ENCODE measurements at regions not wholly inside any gene's neighbourhood (a gene's known extent, or its start where the extent isn't known, plus 50 kb on each side); places are given as distances from the start of the nearest gene placed in this dataset.
A peak's percentile ranks its signal among the peaks of the same experiment; 100 is the strongest.
"Not testable (repeated sequence)": the region's sequence is repeated elsewhere in the genome, so short reads cannot be mapped to it uniquely, and the experiment has no call there.

DNA sequence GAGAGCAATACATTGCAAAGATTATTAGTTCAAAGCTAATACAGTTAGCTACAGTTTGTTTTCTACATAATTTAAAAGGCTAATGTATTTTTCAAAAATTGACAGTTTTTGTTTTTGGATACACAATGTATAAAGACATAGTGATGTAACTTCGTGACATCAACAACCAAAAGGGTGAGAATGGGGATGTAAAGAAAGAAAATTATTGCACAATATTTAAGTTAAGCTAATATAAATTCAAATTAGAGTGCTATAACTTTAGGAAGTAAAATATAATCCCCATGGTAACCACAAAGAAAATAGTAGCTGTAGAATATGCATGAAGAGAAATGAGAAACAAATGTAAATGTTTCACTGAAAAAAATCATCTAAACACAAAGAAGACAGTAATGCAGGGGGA is 334.4 kb upstream of the DEPDC1 start:
- Histone ChIP-seq H3K4me3 (ENCODE audit: low read length) (no peak overlapping the region), H3K9me3 (ENCODE audit: low read length) (peaks cover 5% of the 10 kb centered on the region), H3K27me3 (ENCODE audit: insufficient read depth, low read length) (no peaks in the 10 kb centered on the region), H3K36me3 (ENCODE audit: insufficient read depth, low read length) (no peaks in the 10 kb centered on the region), H2AFZ (ENCODE audit: low read depth, low read length) (no peak overlapping the region), H3K4me1 (ENCODE audit: insufficient read depth, low read length) (peaks cover 14% of the 10 kb centered on the region)

DNA sequence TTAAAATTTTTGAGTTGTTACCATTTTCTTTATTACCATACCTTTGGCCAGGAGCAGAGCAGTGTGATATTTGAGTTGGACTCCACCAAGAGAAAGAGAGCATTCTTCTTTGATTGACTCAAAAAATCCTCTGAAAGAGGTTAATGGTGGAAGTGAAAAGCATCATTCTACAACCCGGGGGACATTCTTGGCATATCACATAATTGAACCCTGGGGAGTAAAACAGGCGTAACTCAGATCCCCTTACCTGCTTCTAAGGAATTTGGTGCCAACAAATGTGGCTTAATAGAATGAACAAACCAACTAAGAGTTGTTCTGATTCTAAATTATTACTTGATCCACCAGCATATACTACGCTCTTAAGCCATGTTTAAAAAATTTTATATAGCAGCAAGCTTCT is 351.1 kb upstream of the DEPDC1 start:
- no peaks in the 10 kb centered on the region for H3K27me3 ChIP-seq (ENCODE audit: insufficient read depth, low read length)
- H2AFZ ChIP-seq (ENCODE audit: low read depth, low read length), result no peak overlapping the region
- H3K4me3 ChIP-seq (ENCODE audit: low read length), result no peak overlapping the region
- no peaks in the 10 kb centered on the region for H3K4me1 ChIP-seq (ENCODE audit: insufficient read depth, low read length)
- no peaks in the 10 kb centered on the region for H3K36me3 ChIP-seq (ENCODE audit: insufficient read depth, low read length)
- H3K9me3 ChIP-seq (ENCODE audit: low read length), result no peaks in the 10 kb centered on the region

DNA sequence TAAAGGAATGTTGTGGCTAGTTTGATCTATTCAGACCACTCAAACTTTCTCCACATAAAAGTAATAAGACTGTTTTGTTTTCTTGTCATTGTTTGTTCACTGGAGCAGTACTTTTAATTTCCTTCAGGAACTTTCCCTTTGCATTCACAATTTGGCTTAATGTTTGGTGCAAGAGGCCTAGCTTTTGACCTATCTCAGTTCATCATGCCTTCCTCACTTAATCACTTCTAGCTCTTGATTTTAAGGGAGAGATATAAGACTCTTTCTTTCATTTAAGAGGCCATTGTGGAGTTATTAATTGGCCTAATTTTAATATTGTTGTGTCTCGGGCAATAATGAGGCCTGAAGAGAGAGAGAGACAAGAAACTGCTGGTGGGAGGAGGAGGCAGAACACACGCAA is 371.7 kb upstream of the DEPDC1 start:
- no peak overlapping the region for H2AFZ ChIP-seq (ENCODE audit: low read depth, low read length)
- H3K27me3 ChIP-seq (ENCODE audit: insufficient read depth, low read length), result no peaks in the 10 kb centered on the region
- no peaks in the 10 kb centered on the region for H3K36me3 ChIP-seq (ENCODE audit: insufficient read depth, low read length)
- peaks cover 2% of the 10 kb centered on the region for H3K9me3 ChIP-seq (ENCODE audit: low read length)
- H3K4me1 ChIP-seq (ENCODE audit: insufficient read depth, low read length), result no peaks in the 10 kb centered on the region
- H3K4me3 ChIP-seq (ENCODE audit: low read length), result no peak overlapping the region

DNA sequence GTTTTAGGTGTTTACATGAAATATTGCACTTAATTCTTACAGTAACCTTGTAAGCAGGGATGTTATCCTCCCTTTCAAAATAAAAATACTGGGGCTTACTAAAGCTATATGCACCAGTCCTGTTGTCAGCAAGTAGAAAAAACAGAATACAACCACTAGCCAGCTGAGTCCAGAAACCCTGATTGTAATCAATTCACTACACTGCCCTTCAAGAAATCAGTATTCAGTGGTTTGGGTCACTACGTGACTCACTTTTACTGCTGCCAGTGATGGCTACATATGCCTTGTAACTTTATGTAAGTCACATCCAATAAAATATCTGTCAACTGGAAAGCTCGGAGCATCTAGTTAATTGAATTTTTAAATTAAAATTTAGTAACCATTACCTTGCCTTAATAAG is 376.3 kb upstream of the DEPDC1 start:
- H3K9me3 ChIP-seq (ENCODE audit: low read length), result no peaks in the 10 kb centered on the region
- H2AFZ ChIP-seq (ENCODE audit: low read depth, low read length), result no peak overlapping the region
- H3K36me3 ChIP-seq (ENCODE audit: insufficient read depth, low read length), result no peaks in the 10 kb centered on the region
- H3K4me1 ChIP-seq (ENCODE audit: insufficient read depth, low read length), result no peaks in the 10 kb centered on the region
- H3K4me3 ChIP-seq (ENCODE audit: low read length), result no peak overlapping the region
- no peaks in the 10 kb centered on the region for H3K27me3 ChIP-seq (ENCODE audit: insufficient read depth, low read length)

DNA sequence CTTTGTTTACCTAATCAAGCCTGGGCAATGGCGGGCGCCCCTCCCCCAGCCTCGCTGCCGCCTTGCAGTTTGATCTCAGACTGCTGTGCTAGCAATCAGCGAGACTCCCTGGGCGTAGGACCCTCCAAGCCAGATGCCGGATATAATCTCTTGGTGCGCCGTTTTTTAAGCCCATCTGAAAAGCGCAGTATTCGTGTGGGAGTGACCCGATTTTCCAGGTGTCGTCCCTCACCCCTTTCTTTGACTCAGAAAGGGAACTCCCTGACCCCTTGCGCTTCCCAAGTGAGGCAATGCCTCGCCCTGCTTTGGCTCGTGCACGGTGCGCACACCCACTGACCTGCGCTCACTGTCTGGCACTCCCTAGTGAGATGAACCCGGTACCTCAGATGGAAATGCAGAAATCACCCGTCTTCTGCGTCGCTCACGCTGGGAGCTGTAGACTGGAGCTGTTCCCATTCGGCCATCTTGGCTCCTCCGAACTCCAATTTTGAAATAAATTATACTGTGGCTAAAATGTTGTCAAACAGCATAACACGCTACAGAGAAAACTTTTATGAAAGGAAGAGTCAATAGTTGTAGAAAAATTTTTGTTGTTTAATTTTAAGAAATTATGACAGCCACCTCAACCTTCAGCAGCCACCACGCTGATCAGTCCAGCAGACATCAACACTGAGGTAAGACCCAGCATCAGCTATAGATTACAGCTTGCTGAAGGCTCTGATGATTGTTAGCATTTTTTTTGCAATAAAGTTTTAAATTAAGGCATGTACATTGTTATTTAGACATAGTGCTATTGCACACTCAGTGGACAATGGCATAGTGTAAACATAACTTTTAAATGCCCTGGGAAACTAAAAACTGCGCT is 384.7 kb upstream of the DEPDC1 start:
- H3K9me3 ChIP-seq (ENCODE audit: low read length); H3K4me1 ChIP-seq (ENCODE audit: insufficient read depth, low read length); H3K36me3 ChIP-seq (ENCODE audit: insufficient read depth, low read length); H2AFZ ChIP-seq (ENCODE audit: low read depth, low read length); H3K27me3 ChIP-seq (ENCODE audit: insufficient read depth, low read length): not testable (repeated sequence)
- peak overlapping the region; percentile 39 for H3K4me3 ChIP-seq (ENCODE audit: low read length)

DNA sequence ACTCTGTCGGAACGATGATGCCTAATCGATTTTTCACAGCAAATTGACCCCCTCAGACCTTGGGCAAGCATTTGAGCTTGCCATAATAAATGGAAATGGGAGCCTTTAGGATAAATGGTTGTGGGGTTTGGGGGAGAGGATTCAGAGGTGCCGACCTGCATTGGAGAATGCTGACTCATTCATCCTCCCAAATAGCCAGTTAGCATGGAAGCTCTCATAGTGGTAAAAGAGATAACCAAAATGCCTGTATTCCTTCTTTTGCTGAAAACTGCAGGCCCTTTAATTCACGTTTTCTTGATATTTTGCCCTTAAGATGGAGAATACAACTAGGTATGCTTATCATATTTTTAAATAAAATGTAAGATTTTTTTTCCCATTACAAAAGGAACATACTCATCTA is 392.6 kb upstream of the DEPDC1 start:
- Histone ChIP-seq H3K9me3 (ENCODE audit: low read length) (no peaks in the 10 kb centered on the region), H3K36me3 (ENCODE audit: insufficient read depth, low read length) (no peaks in the 10 kb centered on the region), H3K4me1 (ENCODE audit: insufficient read depth, low read length) (no peaks in the 10 kb centered on the region), H3K4me3 (ENCODE audit: low read length) (no peak overlapping the region), H3K27me3 (ENCODE audit: insufficient read depth, low read length) (no peaks in the 10 kb centered on the region), H2AFZ (ENCODE audit: low read depth, low read length) (no peak overlapping the region)

DNA sequence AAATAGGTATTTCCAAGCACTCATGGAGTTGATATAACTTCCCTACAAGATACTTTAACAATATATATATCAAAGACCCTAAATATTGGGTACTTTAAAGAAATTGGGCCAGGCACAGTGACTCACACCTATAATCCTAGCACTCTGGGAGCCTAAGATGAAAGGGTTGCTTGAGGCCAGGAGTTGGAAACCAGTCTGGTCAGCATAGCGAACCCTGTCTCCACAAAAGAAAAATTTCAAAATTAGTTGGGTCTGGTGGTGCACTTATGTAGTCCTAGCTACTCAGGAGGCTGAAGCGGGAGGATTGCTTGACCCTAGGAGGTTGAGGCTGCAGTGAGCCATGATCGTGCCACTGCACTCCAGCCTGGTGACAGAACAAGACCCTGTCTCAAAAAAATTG is 393.9 kb upstream of the DEPDC1 start:
- Histone ChIP-seq H2AFZ (ENCODE audit: low read depth, low read length) (no peak overlapping the region), H3K27me3 (ENCODE audit: insufficient read depth, low read length) (no peaks in the 10 kb centered on the region), H3K4me3 (ENCODE audit: low read length) (no peak overlapping the region), H3K36me3 (ENCODE audit: insufficient read depth, low read length) (no peaks in the 10 kb centered on the region), H3K9me3 (ENCODE audit: low read length) (no peaks in the 10 kb centered on the region), H3K4me1 (ENCODE audit: insufficient read depth, low read length) (no peaks in the 10 kb centered on the region)

DNA sequence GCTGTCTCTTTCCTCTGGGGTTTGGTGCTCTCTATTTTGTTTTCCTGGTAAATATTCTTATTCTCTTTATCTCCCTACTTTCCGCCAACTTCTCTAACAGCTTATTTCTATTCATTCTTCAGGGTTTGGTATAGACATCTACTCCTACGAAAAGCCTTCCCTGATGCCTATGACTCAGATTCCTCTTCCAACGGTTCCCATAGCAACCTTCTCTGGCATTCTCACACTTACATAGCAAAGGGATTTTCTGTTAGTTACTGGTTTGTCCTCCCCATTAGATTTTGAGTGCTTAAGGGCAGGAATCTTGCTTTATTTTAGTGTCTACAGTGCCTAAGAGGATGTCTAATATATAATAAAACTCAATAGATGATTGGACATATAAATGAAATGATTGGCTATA is 407.6 kb upstream of the DEPDC1 start:
- Histone ChIP-seq H3K9me3 (ENCODE audit: low read length) (no peaks in the 10 kb centered on the region), H3K27me3 (ENCODE audit: insufficient read depth, low read length) (no peaks in the 10 kb centered on the region), H3K36me3 (ENCODE audit: insufficient read depth, low read length) (no peaks in the 10 kb centered on the region), H2AFZ (ENCODE audit: low read depth, low read length) (peak overlapping the region; percentile 23), H3K4me3 (ENCODE audit: low read length) (no peak overlapping the region), H3K4me1 (ENCODE audit: insufficient read depth, low read length) (peaks cover 18% of the 10 kb centered on the region)

DNA sequence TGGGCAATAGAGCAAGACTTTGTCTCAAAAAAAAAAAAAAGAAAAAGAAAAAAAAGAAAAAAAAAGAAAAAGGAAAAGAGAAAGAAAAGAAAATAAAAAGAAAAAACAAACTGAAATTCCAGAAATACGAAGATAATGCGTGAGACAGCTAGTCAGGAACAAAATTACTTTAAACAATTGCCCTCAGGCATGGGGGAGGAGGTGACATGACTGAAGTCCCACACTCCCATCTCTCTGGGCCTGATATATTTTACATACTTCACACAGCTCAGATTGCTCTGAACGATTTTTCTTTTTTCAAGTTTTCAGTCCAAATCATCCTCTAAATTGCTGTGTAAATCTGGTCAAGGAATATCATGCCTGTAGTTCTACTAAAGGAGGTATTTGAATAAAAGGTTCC is 409.5 kb upstream of the DEPDC1 start:
- no peaks in the 10 kb centered on the region for H3K27me3 ChIP-seq (ENCODE audit: insufficient read depth, low read length)
- peaks cover 12% of the 10 kb centered on the region for H3K4me1 ChIP-seq (ENCODE audit: insufficient read depth, low read length)
- H2AFZ ChIP-seq (ENCODE audit: low read depth, low read length), result no peak overlapping the region
- H3K36me3 ChIP-seq (ENCODE audit: insufficient read depth, low read length), result no peaks in the 10 kb centered on the region
- no peak overlapping the region for H3K4me3 ChIP-seq (ENCODE audit: low read length)
- H3K9me3 ChIP-seq (ENCODE audit: low read length), result peaks cover 6% of the 10 kb centered on the region

DNA sequence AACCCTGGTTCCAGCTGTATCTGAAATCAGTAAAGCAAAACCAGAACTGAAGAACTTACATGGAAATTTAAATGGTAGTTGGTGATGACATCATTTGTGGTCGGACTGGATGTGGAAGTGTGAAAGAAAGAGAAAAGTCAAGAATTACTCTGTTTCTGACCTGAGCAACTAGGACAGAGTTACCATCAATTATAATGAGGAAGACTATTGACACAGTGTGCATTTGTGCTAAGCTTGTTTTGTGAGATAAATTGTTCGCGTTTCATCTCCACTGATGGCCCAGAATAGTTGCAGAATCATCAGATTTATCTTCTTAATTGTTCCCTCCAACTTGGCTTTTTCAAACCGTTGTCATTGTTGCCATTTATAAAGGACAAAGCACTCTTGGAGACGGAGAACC is 410.6 kb upstream of the DEPDC1 start:
- Histone ChIP-seq H3K4me1 (ENCODE audit: insufficient read depth, low read length) (peaks cover 12% of the 10 kb centered on the region), H3K4me3 (ENCODE audit: low read length) (no peak overlapping the region), H2AFZ (ENCODE audit: low read depth, low read length) (no peak overlapping the region), H3K27me3 (ENCODE audit: insufficient read depth, low read length) (no peaks in the 10 kb centered on the region), H3K36me3 (ENCODE audit: insufficient read depth, low read length) (no peaks in the 10 kb centered on the region), H3K9me3 (ENCODE audit: low read length) (peaks cover 6% of the 10 kb centered on the region)

DNA sequence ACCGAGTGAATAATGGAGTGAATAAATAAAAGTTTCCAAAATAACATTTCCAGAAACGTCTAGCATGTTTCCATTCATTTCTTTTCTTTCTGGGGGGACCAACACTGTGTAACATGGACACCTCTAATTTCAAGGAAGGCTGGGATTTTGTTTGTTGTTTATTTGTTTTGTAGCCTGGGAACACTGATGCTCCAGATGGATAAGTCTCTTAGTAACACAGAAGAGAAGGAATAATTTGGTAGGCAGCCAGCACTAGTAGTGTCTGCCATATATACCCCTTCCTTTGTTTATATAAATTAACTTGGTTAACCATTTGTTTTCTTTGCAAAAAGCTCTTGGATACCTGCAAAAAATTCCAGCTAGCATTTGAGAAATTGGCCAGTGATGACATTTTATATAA is 411.4 kb upstream of the DEPDC1 start:
- H2AFZ ChIP-seq (ENCODE audit: low read depth, low read length), result no peak overlapping the region

DNA sequence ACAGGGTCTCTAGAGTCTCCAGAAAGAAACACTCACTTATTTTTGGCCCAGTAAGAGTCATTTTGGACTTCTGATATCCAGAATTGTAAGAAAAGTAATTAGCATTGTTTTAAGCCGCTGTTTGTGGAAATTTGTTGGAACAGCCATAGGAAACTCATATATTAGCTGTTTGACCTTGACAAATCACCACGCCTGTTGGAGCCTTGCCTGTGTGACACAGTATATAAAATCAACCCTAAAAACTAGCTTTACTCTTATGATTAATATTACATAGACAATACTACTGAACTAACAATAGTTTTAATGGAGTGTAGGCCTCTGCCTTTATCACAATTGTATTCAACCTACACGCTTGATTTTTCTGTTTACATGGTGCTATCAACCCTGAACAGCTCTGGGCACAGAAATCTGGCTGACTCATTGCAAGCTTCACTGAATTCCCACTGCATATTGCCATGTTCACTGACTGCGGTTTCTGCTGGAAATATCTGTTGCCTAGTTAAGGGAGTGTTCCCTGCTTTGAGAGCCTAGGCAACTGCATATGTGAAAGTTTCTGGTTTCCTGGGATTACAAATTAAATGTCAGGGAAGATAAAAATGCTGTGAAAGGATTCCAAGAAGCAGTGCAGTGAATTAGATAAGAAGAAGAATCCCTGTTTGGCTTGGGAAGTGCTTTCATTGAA is 419.5 kb upstream of the DEPDC1 start:
- no peak overlapping the region for H2AFZ ChIP-seq (ENCODE audit: low read depth, low read length)
- H3K4me3 ChIP-seq (ENCODE audit: low read length), result no peak overlapping the region

More for the DNA sequence above, 411.4 kb upstream of the DEPDC1 start:
- H3K36me3 ChIP-seq (ENCODE audit: insufficient read depth, low read length), result no peaks in the 10 kb centered on the region
- no peaks in the 10 kb centered on the region for H3K27me3 ChIP-seq (ENCODE audit: insufficient read depth, low read length)
- H3K4me3 ChIP-seq (ENCODE audit: low read length), result no peak overlapping the region
- H3K9me3 ChIP-seq (ENCODE audit: low read length), result peaks cover 6% of the 10 kb centered on the region
- peaks cover 12% of the 10 kb centered on the region for H3K4me1 ChIP-seq (ENCODE audit: insufficient read depth, low read length)

DNA sequence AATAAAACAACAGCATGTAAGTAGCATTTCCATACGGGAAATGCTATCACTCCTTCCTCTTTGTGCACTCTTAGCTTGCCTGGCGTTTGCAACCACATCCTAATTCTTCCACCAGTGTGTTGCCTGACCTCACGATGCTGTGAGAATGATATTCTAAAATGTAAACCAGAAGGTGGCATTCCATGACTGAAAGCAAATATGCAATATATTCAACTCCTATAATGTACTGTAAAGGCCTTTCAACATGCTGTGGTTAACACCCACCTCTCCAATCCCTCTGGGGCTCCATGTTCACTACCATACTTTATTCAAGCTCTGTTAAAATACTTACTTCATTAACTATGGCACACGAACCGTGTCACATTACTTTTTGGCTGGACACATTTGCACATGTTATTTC is 420.6 kb upstream of the DEPDC1 start:
- H3K4me1 ChIP-seq (ENCODE audit: insufficient read depth, low read length), result peaks cover 2% of the 10 kb centered on the region
- no peaks in the 10 kb centered on the region for H3K36me3 ChIP-seq (ENCODE audit: insufficient read depth, low read length)
- no peak overlapping the region for H2AFZ ChIP-seq (ENCODE audit: low read depth, low read length)
- H3K4me3 ChIP-seq (ENCODE audit: low read length), result no peak overlapping the region
- no peaks in the 10 kb centered on the region for H3K27me3 ChIP-seq (ENCODE audit: insufficient read depth, low read length)
- no peaks in the 10 kb centered on the region for H3K9me3 ChIP-seq (ENCODE audit: low read length)

More for the DNA sequence above, 419.5 kb upstream of the DEPDC1 start:
- peaks cover 2% of the 10 kb centered on the region for H3K4me1 ChIP-seq (ENCODE audit: insufficient read depth, low read length)
- H3K9me3 ChIP-seq (ENCODE audit: low read length), result no peaks in the 10 kb centered on the region
- H3K27me3 ChIP-seq (ENCODE audit: insufficient read depth, low read length), result no peaks in the 10 kb centered on the region
- no peaks in the 10 kb centered on the region for H3K36me3 ChIP-seq (ENCODE audit: insufficient read depth, low read length)

Measured in neuron (in vitro differentiated cells).